ENCODE measurements at regions not wholly inside any gene's neighbourhood (a gene's known extent, or its start where the extent isn't known, plus 50 kb on each side); places are given as distances from the start of the nearest gene placed in this dataset.

DNA sequence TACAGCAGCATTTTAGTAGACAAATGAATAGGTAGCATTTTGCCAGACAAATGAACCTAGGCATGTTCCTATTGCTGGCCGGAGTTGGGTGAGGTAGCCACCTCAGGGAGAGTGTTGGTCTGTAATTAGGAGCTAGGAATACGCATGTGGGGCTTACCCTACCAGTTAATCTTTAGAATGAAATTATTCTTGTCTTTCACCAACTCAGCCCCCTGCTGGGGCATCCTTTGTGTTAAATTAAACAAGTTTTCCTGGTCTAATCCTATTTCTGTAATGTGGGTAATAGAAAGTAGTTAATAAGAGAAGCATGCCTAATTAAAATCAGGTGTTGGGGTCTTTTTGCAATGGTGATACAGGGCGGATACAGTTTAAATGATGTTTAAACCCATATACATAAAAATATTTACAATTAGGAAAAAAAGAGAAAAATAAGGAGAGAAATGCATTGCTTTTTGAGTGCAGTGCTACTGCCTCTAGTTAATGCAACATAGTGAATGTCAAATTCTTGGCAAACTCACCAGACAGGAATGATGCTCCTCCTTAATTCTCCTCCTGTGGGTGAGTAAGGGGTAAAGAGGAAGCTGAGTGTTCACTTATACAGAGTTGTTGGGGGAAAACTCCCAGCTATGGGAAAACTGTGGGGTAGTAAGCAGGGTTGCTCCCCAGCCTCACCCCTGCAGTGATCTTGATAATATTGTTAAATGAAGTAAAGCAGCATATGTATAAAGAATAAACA is 276.4 kb upstream of the EDNRB start:
- Mint-ChIP-seq H3K36me3 (ENCODE audit: low read depth) (no peaks in the 10 kb centered on the region), H3K27ac (no peak overlapping the region), H3K4me1 (peaks cover 5% of the 10 kb centered on the region), H3K27me3 (ENCODE audit: low read depth, poor library complexity) (peaks cover 3% of the 10 kb centered on the region), H3K4me3 (no peak overlapping the region), H3K9me3 (no peaks in the 10 kb centered on the region)
- TF ChIP-seq, protein P1, sequence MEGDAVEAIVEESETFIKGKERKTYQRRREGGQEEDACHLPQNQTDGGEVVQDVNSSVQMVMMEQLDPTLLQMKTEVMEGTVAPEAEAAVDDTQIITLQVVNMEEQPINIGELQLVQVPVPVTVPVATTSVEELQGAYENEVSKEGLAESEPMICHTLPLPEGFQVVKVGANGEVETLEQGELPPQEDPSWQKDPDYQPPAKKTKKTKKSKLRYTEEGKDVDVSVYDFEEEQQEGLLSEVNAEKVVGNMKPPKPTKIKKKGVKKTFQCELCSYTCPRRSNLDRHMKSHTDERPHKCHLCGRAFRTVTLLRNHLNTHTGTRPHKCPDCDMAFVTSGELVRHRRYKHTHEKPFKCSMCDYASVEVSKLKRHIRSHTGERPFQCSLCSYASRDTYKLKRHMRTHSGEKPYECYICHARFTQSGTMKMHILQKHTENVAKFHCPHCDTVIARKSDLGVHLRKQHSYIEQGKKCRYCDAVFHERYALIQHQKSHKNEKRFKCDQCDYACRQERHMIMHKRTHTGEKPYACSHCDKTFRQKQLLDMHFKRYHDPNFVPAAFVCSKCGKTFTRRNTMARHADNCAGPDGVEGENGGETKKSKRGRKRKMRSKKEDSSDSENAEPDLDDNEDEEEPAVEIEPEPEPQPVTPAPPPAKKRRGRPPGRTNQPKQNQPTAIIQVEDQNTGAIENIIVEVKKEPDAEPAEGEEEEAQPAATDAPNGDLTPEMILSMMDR (IDR thresholded peaks at IDR 0.05) = no peak
- DNase-seq = no peak

- peaks cover 4% of the 10 kb centered on the region for H3K27me3 Mint-ChIP-seq (ENCODE audit: low read depth, poor library complexity)
- peaks cover 5% of the 10 kb centered on the region for H3K4me1 Mint-ChIP-seq
- H3K4me3 Mint-ChIP-seq = no peak overlapping the region
- H3K36me3 Mint-ChIP-seq (ENCODE audit: low read depth) = no peaks in the 10 kb centered on the region
- no peak for DNase-seq
- TF ChIP-seq, protein P1 (IDR thresholded peaks at IDR 0.05) = no peak
- H3K27ac Mint-ChIP-seq = no peak overlapping the region
- no peaks in the 10 kb centered on the region for H3K9me3 Mint-ChIP-seq
Observed at GRCh38 chr13:78193846-78194245, 275.2 kb upstream of the EDNRB start.

GRCh38 chr13:78192716-78193115 is 274.1 kb upstream of the EDNRB start:
- H3K27me3 Mint-ChIP-seq (ENCODE audit: low read depth, poor library complexity) = peaks cover 4% of the 10 kb centered on the region
- no peaks in the 10 kb centered on the region for H3K9me3 Mint-ChIP-seq
- H3K27ac Mint-ChIP-seq = no peak overlapping the region
- no peak overlapping the region for H3K4me3 Mint-ChIP-seq
- H3K4me1 Mint-ChIP-seq = peaks cover 5% of the 10 kb centered on the region
- TF ChIP-seq, protein P1 (IDR thresholded peaks at IDR 0.05) = no peak
- no peak for DNase-seq
- H3K36me3 Mint-ChIP-seq (ENCODE audit: low read depth) = no peaks in the 10 kb centered on the region

DNA sequence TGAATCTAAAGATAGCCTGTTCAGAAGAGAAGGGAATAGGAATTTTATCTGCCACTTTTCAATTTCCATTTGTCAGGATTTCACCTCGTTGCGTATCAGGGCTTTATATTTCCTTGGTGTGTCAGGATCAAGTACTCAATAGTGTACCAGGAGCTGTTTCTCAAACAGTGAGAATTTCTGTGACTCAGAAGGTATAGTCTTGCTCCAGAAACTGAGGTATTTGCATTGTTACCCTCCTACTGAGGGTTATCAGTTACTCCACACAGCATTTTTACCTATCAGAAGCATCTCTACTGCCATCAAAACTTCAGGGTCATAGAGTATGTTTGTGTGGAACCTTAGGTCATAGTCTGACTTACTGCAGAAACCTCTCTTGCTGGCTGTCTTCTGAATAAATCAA is 271.7 kb upstream of the EDNRB start:
- H3K4me3 Mint-ChIP-seq = no peak overlapping the region
- H3K36me3 Mint-ChIP-seq (ENCODE audit: low read depth) = no peaks in the 10 kb centered on the region
- no peaks in the 10 kb centered on the region for H3K9me3 Mint-ChIP-seq
- H3K4me1 Mint-ChIP-seq = no peaks in the 10 kb centered on the region
- H3K27ac Mint-ChIP-seq = no peak overlapping the region
- peaks cover 4% of the 10 kb centered on the region for H3K27me3 Mint-ChIP-seq (ENCODE audit: low read depth, poor library complexity)
- no peak for DNase-seq
- TF ChIP-seq, protein P1 (IDR thresholded peaks at IDR 0.05) = no peak

DNA sequence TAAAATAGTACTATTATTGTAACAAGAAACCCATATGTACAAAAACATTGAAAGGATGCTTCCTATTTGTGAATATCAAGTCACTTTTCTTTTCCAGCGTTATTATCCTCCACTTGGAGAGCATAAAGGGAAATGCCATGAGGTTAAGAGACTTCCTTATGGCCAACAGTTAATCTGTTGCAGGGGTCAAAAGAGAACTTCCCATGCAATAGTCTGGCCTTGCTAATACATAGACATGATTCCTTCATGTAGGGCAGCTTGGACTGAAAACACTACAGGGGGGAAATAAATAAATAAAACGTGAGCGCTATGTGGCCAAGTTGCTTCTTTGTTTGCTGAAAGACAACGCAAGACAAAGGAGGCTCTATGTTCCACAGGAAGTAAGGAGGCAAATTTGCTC is 269.1 kb upstream of the EDNRB start:
- no peak for DNase-seq
- Mint-ChIP-seq H3K27me3 (ENCODE audit: low read depth, poor library complexity) (peaks cover 4% of the 10 kb centered on the region), H3K27ac (no peak overlapping the region), H3K36me3 (ENCODE audit: low read depth) (no peaks in the 10 kb centered on the region), H3K9me3 (no peaks in the 10 kb centered on the region), H3K4me1 (no peaks in the 10 kb centered on the region), H3K4me3 (no peak overlapping the region)
- TF ChIP-seq, protein P1 (IDR thresholded peaks at IDR 0.05) = no peak

DNA sequence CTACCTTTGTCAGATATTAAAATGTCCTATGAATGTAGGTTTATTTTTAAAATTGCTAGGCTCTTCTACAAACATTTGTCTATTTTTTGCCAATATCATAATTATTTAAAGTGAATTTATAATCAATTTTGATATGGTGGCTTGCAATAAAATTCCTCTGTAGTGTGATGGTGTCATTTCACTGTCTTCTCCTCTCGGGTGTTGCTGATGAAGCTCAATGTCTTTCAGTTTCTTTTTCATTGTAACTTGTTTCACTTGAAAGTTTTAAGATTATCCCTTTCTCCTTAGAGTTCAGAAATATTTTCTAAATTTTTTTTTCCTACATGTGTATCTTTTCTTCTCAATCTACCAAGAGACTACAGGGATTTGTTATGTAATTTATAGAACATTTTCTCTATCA is 267.1 kb upstream of the EDNRB start:
- no peaks in the 10 kb centered on the region for H3K9me3 Mint-ChIP-seq
- no peaks in the 10 kb centered on the region for H3K4me1 Mint-ChIP-seq
- TF ChIP-seq, protein P1 (IDR thresholded peaks at IDR 0.05) = no peak
- no peak overlapping the region for H3K27ac Mint-ChIP-seq
- no peak for DNase-seq
- H3K4me3 Mint-ChIP-seq = no peak overlapping the region
- H3K36me3 Mint-ChIP-seq (ENCODE audit: low read depth) = no peaks in the 10 kb centered on the region
- H3K27me3 Mint-ChIP-seq (ENCODE audit: low read depth, poor library complexity) = peaks cover 4% of the 10 kb centered on the region
